SK-N-SH treated with all-trans-retinoic acid at 6 μM for 48 hours (cell line): ENCODE measurements at regions not wholly inside any gene's neighbourhood (a gene's known extent, or its start where the extent isn't known, plus 50 kb on each side); places are given as distances from the start of the nearest gene placed in this dataset.

Source experiments
- ATAC-seq: fragments of 200-7000 bp; cut with Tn5 transposase; 3 replicates; pipeline ENCODE4 v1.9.1; 2020; ENCODE audit warnings: mild to moderate bottlenecking, moderate library complexity
- ARNTL ChIP-seq: fragments of 450-650 bp; formaldehyde crosslinking; IDR thresholded peaks from 2 replicates; pipeline ENCODE4 v1.5.0; 2020; ENCODE audit warnings: low read depth, mild to moderate bottlenecking, moderate library complexity, borderline replicate concordance
- BACH2 ChIP-seq: fragments of 250-450 bp; sonication (Bioruptor Pico); IDR thresholded peaks from 2 replicates; pipeline ENCODE4 v1.9.0; 2021; ENCODE audit warnings: mild to moderate bottlenecking, borderline replicate concordance
- CSDC2 ChIP-seq: fragments of 250-450 bp; sonication (Bioruptor Pico); IDR thresholded peaks from 2 replicates; pipeline ENCODE4 v1.5.0; 2020; ENCODE audit warnings: mild to moderate bottlenecking, moderate library complexity
- ESRRG ChIP-seq: fragments of 250-450 bp; sonication (Bioruptor Pico); IDR thresholded peaks from 2 replicates; pipeline ENCODE4 v1.6.1; 2021; ENCODE audit warnings: mild to moderate bottlenecking
- GLIS3 ChIP-seq: fragments of 250-450 bp; sonication (Bioruptor Pico); IDR thresholded peaks from 2 replicates; pipeline ENCODE4 v1.5.0; 2020; ENCODE audit warnings: mild to moderate bottlenecking, moderate library complexity
- ISL1 ChIP-seq: fragments of 250-450 bp; sonication (Bioruptor Pico); IDR thresholded peaks from 2 replicates; pipeline ENCODE4 v2.1.2; 2022; ENCODE audit warnings: mild to moderate bottlenecking, moderate library complexity
- OSR1 ChIP-seq: fragments of 250-450 bp; sonication (Bioruptor Pico); IDR thresholded peaks from 2 replicates; pipeline ENCODE4 v1.8.0; 2022; ENCODE audit warnings: moderate library complexity, mild to moderate bottlenecking, inconsistent platforms
- PPARA ChIP-seq: fragments of 250-450 bp; sonication (Bioruptor Pico); IDR thresholded peaks from 2 replicates; pipeline ENCODE4 v1.5.0; 2020; ENCODE audit warnings: mild to moderate bottlenecking, borderline replicate concordance
- RARB ChIP-seq: fragments of 250-450 bp; sonication (Bioruptor Pico); IDR thresholded peaks from 2 replicates; pipeline ENCODE4 v1.8.0; 2021; ENCODE audit warnings: mild to moderate bottlenecking, moderate library complexity
- SNAI2 ChIP-seq: fragments of 250-450 bp; sonication (Bioruptor Pico); IDR thresholded peaks from 2 replicates; pipeline ENCODE4 v1.5.0; 2020; ENCODE audit warnings: mild to moderate bottlenecking, moderate library complexity
- TOX ChIP-seq: fragments of 250-450 bp; sonication (Bioruptor Pico); IDR thresholded peaks from 2 replicates; pipeline ENCODE4 v1.8.0; 2021; ENCODE audit warnings: mild to moderate bottlenecking, moderate library complexity, borderline replicate concordance
- ZFP3 ChIP-seq: fragments of 250-450 bp; sonication (Bioruptor Pico); IDR thresholded peaks from 2 replicates; pipeline ENCODE4 v1.5.0; 2020; ENCODE audit warnings: mild to moderate bottlenecking, moderate library complexity
- ZFP30 ChIP-seq: fragments of 450-650 bp; formaldehyde crosslinking; IDR thresholded peaks from 2 replicates; pipeline ENCODE4 v1.5.0; 2022; ENCODE audit warnings: mild to moderate bottlenecking, moderate library complexity
- ZNF70 ChIP-seq: fragments of 450-650 bp; formaldehyde crosslinking; IDR thresholded peaks from 2 replicates; pipeline ENCODE4 v1.5.0; 2020; ENCODE audit warnings: mild to moderate bottlenecking, moderate library complexity
- ZNF8 ChIP-seq: fragments of 450-650 bp; formaldehyde crosslinking; IDR thresholded peaks from 2 replicates; pipeline ENCODE4 v1.5.0; 2020; ENCODE audit warnings: mild to moderate bottlenecking, moderate library complexity
- TF ChIP-seq, protein P1 (sequence below): fragments of 250-450 bp; sonication (Bioruptor Pico); IDR thresholded peaks from 2 replicates; pipeline ENCODE4 v1.5.1; 2020; ENCODE audit warnings: low read depth, mild to moderate bottlenecking, moderate library complexity
- TF ChIP-seq, protein P2 (sequence below): fragments of 250-450 bp; sonication (Bioruptor Pico); IDR thresholded peaks from 2 replicates; pipeline ENCODE4 v1.8.0; 2020; ENCODE audit warnings: mild to moderate bottlenecking, moderate library complexity, borderline replicate concordance
- TF ChIP-seq, protein P3 (sequence below): fragments of 250-450 bp; sonication (Bioruptor Pico); IDR thresholded peaks from 2 replicates; pipeline ENCODE4 v1.5.1; 2021; ENCODE audit warnings: mild to moderate bottlenecking, moderate library complexity
- TF ChIP-seq, protein P4 (sequence below): fragments of 250-450 bp; sonication (Bioruptor Pico); IDR thresholded peaks from 2 replicates; pipeline ENCODE4 v1.8.0; 2021; ENCODE audit warnings: low read depth, mild to moderate bottlenecking, moderate library complexity, borderline replicate concordance

DNA sequence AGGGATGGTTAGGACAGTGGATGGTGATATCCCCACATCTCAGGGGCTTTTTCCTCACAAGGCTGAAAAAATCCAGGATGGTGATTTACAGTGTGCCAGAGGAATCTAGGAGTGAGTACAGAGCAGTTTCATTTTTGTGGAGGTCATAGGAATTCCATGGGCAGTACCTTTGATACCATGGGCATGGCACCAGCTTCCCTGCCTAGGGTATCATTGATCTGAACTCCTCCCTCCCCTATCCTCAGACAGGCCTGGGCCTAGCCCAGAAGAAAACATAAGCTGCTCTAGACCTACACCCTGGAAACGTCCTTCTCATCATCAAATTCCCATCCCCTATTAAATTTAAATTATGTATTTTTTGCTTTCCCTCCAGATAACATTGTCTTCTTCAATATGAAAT, 136.3 kb upstream of the KLHL29 start (continued):
- TF ChIP-seq ESRRG (CRISPR knock-in tag) (no peak), ISL1 (no peak), SNAI2 (CRISPR knock-in tag) (no peak)
- TF ChIP-seq, protein P1, sequence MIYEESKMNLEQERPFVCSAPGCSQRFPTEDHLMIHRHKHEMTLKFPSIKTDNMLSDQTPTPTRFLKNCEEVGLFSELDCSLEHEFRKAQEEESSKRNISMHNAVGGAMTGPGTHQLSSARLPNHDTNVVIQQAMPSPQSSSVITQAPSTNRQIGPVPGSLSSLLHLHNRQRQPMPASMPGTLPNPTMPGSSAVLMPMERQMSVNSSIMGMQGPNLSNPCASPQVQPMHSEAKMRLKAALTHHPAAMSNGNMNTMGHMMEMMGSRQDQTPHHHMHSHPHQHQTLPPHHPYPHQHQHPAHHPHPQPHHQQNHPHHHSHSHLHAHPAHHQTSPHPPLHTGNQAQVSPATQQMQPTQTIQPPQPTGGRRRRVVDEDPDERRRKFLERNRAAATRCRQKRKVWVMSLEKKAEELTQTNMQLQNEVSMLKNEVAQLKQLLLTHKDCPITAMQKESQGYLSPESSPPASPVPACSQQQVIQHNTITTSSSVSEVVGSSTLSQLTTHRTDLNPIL (CRISPR knock-in tag) = no peak

DNA sequence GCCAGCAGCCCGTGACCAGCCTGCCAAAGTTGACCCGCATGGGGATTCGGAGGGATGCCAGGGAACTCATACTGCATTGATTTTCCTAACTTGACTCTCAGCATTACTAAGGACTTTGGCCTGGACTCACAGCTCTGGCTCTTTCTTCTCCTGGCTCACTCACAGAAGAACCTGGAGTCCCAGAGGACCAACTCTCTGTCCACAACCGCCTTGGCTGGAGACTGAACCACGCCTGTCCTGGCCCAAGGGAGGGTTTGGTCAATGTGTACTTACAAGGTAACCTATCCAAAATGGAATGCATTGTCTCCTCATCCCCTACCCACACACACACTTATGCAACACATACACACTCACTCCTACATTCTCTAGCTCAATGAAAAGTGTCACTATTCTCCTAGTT, 135.6 kb upstream of the KLHL29 start:
- ATAC-seq = no peak
- TF ChIP-seq OSR1 (CRISPR knock-in tag) = no peak
- TF ChIP-seq, protein P2, sequence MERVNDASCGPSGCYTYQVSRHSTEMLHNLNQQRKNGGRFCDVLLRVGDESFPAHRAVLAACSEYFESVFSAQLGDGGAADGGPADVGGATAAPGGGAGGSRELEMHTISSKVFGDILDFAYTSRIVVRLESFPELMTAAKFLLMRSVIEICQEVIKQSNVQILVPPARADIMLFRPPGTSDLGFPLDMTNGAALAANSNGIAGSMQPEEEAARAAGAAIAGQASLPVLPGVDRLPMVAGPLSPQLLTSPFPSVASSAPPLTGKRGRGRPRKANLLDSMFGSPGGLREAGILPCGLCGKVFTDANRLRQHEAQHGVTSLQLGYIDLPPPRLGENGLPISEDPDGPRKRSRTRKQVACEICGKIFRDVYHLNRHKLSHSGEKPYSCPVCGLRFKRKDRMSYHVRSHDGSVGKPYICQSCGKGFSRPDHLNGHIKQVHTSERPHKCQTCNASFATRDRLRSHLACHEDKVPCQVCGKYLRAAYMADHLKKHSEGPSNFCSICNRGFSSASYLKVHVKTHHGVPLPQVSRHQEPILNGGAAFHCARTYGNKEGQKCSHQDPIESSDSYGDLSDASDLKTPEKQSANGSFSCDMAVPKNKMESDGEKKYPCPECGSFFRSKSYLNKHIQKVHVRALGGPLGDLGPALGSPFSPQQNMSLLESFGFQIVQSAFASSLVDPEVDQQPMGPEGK (CRISPR knock-in tag) = no peak
- TF ChIP-seq PPARA (CRISPR knock-in tag) = no peak
- TF ChIP-seq RARB (CRISPR knock-in tag) = no peak
- TF ChIP-seq ZFP3 (CRISPR knock-in tag) = no peak
- TF ChIP-seq, protein P1 (CRISPR knock-in tag) = no peak
- TF ChIP-seq, protein P3, sequence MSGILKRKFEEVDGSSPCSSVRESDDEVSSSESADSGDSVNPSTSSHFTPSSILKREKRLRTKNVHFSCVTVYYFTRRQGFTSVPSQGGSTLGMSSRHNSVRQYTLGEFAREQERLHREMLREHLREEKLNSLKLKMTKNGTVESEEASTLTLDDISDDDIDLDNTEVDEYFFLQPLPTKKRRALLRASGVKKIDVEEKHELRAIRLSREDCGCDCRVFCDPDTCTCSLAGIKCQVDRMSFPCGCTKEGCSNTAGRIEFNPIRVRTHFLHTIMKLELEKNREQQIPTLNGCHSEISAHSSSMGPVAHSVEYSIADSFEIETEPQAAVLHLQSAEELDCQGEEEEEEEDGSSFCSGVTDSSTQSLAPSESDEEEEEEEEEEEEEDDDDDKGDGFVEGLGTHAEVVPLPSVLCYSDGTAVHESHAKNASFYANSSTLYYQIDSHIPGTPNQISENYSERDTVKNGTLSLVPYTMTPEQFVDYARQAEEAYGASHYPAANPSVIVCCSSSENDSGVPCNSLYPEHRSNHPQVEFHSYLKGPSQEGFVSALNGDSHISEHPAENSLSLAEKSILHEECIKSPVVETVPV (CRISPR knock-in tag) = no peak
- no peak for TF ChIP-seq ESRRG (CRISPR knock-in tag)
- TF ChIP-seq ZNF8 (CRISPR knock-in tag) = no peak
- no peak for TF ChIP-seq GLIS3
- no peak for TF ChIP-seq BACH2 (CRISPR knock-in tag)

DNA sequence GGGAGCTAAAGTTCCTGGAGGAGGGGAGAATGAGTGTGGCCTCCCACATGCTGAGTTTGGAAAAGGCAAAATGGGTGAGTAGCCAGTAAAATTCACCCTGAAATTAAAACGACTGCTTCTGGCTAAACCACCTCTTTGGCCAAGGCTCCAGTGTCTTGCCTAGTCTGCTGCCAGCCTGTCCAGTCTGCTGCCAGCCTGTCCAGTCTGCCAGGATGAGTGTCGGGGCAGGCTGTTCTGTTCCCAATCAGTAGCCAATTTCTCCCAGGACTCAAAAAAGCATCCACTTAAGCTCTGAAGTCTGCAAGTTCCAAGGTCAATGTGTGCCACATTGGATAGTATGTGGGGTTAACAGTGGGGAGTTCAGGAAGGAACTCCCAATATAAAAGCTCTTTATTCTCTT, 134.6 kb upstream of the KLHL29 start:
- no peak for TF ChIP-seq ESRRG (CRISPR knock-in tag)
- no peak for TF ChIP-seq BACH2 (CRISPR knock-in tag)
- no peak for TF ChIP-seq ZNF70 (CRISPR knock-in tag)
- TF ChIP-seq ARNTL (CRISPR knock-in tag) = no peak
- TF ChIP-seq, protein P4, sequence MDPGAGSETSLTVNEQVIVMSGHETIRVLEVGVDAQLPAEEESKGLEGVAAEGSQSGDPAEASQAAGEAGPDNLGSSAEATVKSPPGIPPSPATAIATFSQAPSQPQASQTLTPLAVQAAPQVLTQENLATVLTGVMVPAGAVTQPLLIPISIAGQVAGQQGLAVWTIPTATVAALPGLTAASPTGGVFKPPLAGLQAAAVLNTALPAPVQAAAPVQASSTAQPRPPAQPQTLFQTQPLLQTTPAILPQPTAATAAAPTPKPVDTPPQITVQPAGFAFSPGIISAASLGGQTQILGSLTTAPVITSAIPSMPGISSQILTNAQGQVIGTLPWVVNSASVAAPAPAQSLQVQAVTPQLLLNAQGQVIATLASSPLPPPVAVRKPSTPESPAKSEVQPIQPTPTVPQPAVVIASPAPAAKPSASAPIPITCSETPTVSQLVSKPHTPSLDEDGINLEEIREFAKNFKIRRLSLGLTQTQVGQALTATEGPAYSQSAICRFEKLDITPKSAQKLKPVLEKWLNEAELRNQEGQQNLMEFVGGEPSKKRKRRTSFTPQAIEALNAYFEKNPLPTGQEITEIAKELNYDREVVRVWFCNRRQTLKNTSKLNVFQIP = no peak
- TF ChIP-seq TOX (CRISPR knock-in tag) = no peak
- TF ChIP-seq, protein P2 (CRISPR knock-in tag) = no peak
- TF ChIP-seq CSDC2 (CRISPR knock-in tag) = no peak
- TF ChIP-seq, protein P3 (CRISPR knock-in tag) = no peak
- TF ChIP-seq ZFP30 (CRISPR knock-in tag) = no peak
- no peak for TF ChIP-seq ISL1
- TF ChIP-seq, all 23 proteins: peak for 0
- no peak for ATAC-seq
